ENCODE measurements at regions not wholly inside any gene's neighbourhood (a gene's known extent, or its start where the extent isn't known, plus 50 kb on each side); places are given as distances from the start of the nearest gene placed in this dataset.
"Not testable (repeated sequence)": the region's sequence is repeated elsewhere in the genome, so short reads cannot be mapped to it uniquely, and the experiment has no call there.

DNA sequence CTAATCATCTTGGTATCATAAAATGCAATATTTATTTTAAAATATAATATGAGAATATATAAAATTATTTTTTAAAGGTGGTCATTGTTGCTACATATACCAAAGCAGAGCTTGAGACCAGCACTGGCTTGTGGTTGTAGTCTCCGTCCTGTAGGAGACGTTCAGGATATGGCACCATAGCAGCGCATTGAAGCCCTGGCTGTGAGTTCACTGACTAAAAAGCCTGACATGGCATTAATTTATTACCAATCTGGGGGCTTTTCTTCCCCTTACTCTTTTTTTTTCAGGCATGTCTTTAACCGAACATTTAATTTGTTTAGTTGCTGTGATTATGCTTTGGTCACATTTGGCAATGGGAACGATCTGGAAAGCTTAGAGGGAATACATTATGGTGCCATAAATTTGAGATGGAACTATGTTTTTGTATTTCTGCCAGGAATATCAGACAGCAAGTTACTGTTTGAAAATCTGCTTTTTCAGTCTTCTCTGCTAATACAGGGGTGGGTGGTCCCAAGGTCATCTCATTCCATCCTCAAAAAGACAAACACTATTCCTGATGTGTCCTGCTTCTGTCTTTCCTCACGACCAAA lies 108.5 kb downstream of the ZIC4 start:
- DNase-seq (ENCODE audit: low read depth): no peak
- TF ChIP-seq, protein P1, sequence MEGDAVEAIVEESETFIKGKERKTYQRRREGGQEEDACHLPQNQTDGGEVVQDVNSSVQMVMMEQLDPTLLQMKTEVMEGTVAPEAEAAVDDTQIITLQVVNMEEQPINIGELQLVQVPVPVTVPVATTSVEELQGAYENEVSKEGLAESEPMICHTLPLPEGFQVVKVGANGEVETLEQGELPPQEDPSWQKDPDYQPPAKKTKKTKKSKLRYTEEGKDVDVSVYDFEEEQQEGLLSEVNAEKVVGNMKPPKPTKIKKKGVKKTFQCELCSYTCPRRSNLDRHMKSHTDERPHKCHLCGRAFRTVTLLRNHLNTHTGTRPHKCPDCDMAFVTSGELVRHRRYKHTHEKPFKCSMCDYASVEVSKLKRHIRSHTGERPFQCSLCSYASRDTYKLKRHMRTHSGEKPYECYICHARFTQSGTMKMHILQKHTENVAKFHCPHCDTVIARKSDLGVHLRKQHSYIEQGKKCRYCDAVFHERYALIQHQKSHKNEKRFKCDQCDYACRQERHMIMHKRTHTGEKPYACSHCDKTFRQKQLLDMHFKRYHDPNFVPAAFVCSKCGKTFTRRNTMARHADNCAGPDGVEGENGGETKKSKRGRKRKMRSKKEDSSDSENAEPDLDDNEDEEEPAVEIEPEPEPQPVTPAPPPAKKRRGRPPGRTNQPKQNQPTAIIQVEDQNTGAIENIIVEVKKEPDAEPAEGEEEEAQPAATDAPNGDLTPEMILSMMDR (IDR thresholded peaks at IDR 0.05; ENCODE audit: insufficient read depth, low read depth, low read length, missing control alignments): no peak
- no peak overlapping the region for H3K4me3 ChIP-seq (ENCODE audit: low read depth, low read length)

DNA sequence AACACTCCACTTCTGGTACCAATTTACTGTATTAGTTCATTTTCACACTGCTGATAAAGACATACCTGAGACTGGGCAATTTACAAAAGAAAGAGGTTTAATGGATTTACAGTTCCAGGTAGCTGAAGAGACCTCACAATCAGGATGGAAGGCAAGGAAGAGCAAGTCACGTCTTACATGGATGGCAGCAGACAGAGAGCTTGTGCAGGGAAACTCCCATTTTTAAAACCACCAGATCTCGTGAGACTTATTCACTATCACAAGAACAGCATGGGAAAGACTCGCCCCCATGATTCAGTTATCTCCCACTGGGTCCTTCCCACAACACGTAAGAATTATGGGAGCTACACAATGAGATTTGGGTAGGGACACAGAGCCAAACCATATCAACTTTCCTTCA lies 119.0 kb downstream of the ZIC4 start:
- DNase-seq (ENCODE audit: low read depth); H3K4me3 ChIP-seq (ENCODE audit: low read depth, low read length): not testable (repeated sequence)

DNA sequence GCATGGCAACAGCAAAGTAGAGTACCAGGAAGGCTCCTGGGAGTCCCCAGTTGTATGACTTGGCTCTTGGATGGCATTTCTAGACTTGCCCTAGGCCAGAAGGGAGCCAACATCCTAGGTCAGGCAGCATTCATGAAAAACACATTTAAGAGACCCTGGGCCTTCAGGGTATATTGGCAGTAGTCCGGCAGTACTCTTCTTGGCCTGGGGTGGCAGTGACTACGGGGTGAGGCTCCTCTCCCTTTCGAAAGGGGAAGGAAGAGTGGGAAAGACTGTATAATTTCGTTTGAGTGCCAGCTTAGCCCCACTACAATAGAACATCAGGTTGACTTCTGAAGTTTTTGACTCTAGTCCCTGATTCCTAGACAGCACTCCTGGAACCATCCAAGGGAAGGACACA lies 136.4 kb downstream of the ZIC4 start:
- TF ChIP-seq, protein P1 (IDR thresholded peaks at IDR 0.05; ENCODE audit: insufficient read depth, low read depth, low read length, missing control alignments): no peak
- no peak for DNase-seq (ENCODE audit: low read depth)

DNA sequence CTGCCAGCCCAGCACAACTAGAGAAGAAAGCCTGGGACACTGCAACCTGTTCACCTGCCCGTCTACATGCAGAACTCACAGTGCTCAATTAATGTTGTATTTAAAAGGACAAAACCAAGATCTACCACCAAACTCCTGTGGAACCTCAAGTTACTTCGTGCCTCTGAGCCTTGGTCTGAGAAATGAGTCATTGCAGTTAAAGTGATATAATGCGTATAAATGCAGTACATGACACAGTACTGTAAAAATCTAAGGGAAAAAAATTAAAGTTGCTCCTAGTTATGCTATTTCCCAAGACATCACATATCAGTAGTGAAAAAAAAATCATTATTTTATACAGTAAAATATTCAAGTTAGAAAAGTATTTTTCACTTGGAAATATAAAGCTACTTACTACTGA lies 138.9 kb downstream of the ZIC4 start:
- TF ChIP-seq, protein P1 (IDR thresholded peaks at IDR 0.05; ENCODE audit: insufficient read depth, low read depth, low read length, missing control alignments): no peak
- H3K4me3 ChIP-seq (ENCODE audit: low read depth, low read length): no peak overlapping the region
- no peak for DNase-seq (ENCODE audit: low read depth)

More for the DNA sequence above, 136.4 kb downstream of the ZIC4 start:
- H3K4me3 ChIP-seq (ENCODE audit: low read depth, low read length): no peak overlapping the region

DNA sequence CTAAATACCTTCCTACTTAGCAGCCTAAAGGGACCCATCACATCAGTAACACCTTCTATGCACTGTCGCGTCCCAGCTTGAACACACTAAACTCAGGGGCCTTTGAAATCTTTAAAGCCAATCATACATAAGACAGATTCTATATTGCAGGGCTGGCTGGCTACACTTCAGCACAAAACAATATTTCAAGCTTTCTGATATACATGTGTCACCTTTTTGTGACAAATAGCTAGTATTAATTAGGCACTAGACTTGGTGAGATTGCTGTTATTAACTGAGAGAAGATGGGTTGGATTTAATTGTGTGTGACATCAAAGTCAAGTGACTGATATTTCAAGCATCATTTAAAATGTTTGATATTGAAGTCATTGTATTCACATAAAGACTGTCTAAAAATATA lies 148.4 kb downstream of the ZIC4 start:
- TF ChIP-seq, protein P1 (IDR thresholded peaks at IDR 0.05; ENCODE audit: insufficient read depth, low read depth, low read length, missing control alignments): no peak
- DNase-seq (ENCODE audit: low read depth): no peak
- no peak overlapping the region for H3K4me3 ChIP-seq (ENCODE audit: low read depth, low read length)

DNA sequence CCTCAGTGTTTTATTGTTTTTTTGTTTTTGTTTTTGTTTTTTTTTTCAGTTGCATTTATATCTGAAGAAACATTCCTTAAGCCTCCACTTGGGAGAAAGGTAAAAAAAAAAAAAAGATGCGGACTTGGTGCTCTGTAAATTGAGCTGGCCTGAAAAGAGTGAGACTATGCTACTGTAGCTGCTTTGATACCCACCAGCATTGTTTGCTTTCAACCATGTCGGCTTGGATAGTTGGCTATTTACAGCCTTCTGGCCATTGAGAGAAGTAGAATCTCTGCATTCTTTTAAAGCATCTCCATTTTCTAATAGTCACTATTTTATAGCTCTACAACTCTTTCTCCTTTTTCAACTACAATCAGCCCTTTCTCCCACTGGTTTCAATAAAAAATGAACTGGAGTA lies 149.6 kb downstream of the ZIC4 start:
- no peak for DNase-seq (ENCODE audit: low read depth)
- H3K4me3 ChIP-seq (ENCODE audit: low read depth, low read length): no peak overlapping the region
- TF ChIP-seq, protein P1 (IDR thresholded peaks at IDR 0.05; ENCODE audit: insufficient read depth, low read depth, low read length, missing control alignments): no peak

DNA sequence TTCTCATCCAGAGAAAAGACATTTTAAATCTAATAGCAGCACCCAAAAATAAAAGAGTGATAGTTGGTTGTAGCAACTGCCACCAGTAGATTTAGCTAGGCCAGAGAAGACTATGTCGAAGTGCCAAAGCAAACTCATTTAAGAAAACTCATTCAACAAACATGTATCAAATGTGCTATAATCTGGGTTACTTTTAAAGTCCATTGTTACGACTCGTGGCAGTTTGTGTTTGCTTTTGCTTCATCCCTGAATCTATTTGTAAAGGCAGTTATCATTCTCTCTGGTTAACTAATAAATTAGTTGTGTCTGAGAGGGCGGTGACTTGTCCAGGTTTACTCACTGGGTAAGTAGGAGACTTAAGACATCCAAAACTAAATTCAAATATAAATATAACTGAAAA lies 159.4 kb downstream of the ZIC4 start:
- no peak for DNase-seq (ENCODE audit: low read depth)
- H3K4me3 ChIP-seq (ENCODE audit: low read depth, low read length): no peak overlapping the region
- TF ChIP-seq, protein P1 (IDR thresholded peaks at IDR 0.05; ENCODE audit: insufficient read depth, low read depth, low read length, missing control alignments): no peak

DNA sequence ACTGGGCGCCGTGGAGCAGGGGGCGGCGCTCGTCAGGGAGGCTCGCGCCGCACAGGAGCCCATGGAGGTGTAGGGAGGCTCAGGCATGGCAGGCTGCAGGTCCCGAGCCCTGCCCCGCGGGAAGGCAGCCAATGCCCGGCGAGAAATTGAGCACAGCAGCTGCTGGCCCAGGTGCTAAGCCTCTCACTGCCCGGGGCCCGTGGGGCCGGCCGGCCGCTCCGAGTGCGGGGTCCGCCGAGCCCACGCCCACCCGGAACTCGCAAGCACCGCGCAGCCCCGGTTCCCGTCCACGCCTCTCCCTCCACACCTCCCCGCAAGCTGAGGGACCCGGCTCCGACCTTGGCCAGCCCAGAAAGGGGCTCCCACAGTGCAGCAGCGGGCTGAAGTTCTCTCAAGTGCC lies 160.7 kb downstream of the ZIC4 start:
- not testable (repeated sequence) for H3K4me3 ChIP-seq (ENCODE audit: low read depth, low read length); DNase-seq (ENCODE audit: low read depth)

DNA sequence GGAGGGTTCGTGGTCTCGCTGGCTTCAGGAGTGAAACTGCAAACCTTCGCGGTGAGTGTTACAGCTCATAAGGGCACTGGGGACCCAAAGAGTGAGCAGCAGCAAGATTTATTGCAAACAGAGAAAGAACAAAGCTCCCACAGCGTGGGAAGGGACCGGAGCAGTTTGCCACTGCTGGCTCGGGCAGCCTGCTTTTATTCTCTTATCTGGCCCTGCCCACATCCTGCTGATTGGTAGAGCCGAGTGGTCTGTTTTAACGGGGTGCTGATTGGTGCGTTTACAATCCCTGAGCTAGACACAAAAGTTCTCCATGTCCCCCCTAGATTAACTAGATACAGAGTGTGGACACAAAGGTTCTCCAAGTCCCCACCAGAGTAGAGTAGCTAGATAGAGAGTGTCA lies 161.3 kb downstream of the ZIC4 start:
- not testable (repeated sequence) for H3K4me3 ChIP-seq (ENCODE audit: low read depth, low read length); DNase-seq (ENCODE audit: low read depth)

All from GM12865 (cell line).